ENCODE measurements at regions not wholly inside any gene's neighbourhood (a gene's known extent, or its start where the extent isn't known, plus 50 kb on each side); places are given as distances from the start of the nearest gene placed in this dataset.

- Histone ChIP-seq H3K27ac (no peak overlapping the region), H3K9me3 (ENCODE audit: severe bottlenecking) (no peaks in the 10 kb centered on the region), H3K27me3 (ENCODE audit: insufficient read depth, low read depth, severe bottlenecking) (peaks cover 3% of the 10 kb centered on the region), H3K4me3 (ENCODE audit: low read depth, low read length) (no peak overlapping the region), H3K36me3 (no peaks in the 10 kb centered on the region)
- no peak for TF ChIP-seq CTCF (IDR thresholded peaks at IDR 0.05; ENCODE audit: low read depth, low read length)
- DNase-seq: peak; percentile 14
Measured at GRCh38 chr1:182280504-182280900, 111.1 kb downstream of the GLUL start.

DNA sequence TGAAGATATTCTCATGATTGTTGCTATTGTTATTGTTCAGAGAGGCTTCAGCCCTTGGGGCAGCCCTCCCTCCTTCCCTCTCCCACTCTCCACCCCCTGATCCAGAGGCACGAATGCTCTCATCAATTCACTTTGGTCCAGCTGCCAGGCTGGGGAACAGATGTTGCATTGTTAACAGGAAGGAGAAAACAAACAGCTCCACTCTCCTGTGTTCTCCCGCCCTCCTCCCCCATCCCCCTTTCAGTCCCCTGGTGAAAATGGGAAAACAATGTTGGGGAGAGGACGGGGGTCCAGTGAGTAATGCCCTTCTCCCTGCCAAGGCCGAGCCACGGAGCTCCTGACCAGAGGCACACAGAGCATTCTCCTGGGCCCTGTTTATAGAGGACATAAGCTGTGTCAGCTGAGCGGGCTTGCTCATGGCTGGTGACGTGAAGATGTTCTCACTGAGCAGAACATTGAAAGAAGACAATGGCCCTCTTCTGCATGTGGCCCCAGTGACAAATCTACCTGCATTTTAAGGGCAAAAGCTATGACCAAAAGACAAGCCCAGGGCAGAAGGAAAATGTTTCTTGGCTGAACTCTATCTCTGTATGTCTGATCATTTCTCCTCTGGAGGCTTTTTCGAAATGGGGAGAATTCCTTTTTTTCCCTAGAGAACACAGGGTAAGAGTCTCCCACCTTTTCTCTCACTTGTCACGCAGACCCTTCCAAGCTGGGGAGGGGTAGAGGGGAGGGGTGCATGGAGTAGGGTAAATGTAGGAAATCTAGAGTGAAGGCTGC is 111.7 kb downstream of the GLUL start:
- Histone ChIP-seq H3K27ac (no peak overlapping the region), H3K36me3 (no peaks in the 10 kb centered on the region), H3K27me3 (ENCODE audit: insufficient read depth, low read depth, severe bottlenecking) (peaks cover 3% of the 10 kb centered on the region), H3K4me3 (ENCODE audit: low read depth, low read length) (no peak overlapping the region), H3K9me3 (ENCODE audit: severe bottlenecking) (no peaks in the 10 kb centered on the region)
- TF ChIP-seq CTCF (IDR thresholded peaks at IDR 0.05; ENCODE audit: low read depth, low read length): no peak
- DNase-seq: no peak

GRCh38 chr1:182279302-182279701 is 112.3 kb downstream of the GLUL start:
- Histone ChIP-seq H3K4me3 (ENCODE audit: low read depth, low read length) (no peak overlapping the region), H3K27me3 (ENCODE audit: insufficient read depth, low read depth, severe bottlenecking) (peaks cover 3% of the 10 kb centered on the region), H3K9me3 (ENCODE audit: severe bottlenecking) (no peaks in the 10 kb centered on the region), H3K27ac (no peak overlapping the region), H3K36me3 (no peaks in the 10 kb centered on the region)
- no peak for DNase-seq
- no peak for TF ChIP-seq CTCF (IDR thresholded peaks at IDR 0.05; ENCODE audit: low read depth, low read length)

GRCh38 chr1:182278144-182279054 is 113.2 kb downstream of the GLUL start:
- no peaks in the 10 kb centered on the region for H3K9me3 ChIP-seq (ENCODE audit: severe bottlenecking)
- no peaks in the 10 kb centered on the region for H3K36me3 ChIP-seq
- H3K27me3 ChIP-seq (ENCODE audit: insufficient read depth, low read depth, severe bottlenecking): peaks cover 3% of the 10 kb centered on the region
- no peak for DNase-seq
- TF ChIP-seq CTCF (IDR thresholded peaks at IDR 0.05; ENCODE audit: low read depth, low read length): no peak
- no peak overlapping the region for H3K4me3 ChIP-seq (ENCODE audit: low read depth, low read length)
- H3K27ac ChIP-seq: no peak overlapping the region

DNA sequence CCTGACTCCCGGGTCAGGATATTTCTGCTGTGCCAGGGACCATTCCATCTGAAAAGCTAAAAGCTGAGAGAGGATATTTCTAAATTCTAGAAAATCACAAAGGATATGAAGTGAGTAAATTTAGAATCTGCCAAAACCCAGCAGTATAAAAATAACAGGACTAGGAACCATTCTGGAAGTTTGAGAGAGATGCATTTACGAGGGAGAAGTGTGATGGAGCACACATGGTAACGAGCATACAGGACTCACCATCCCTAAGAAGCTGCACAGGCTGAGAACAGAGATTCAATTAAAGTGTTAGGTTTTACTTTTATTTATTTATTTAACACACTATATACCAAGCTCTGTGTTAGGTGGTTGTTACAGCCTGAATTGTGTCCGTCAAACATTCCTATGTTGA is 116.3 kb downstream of the GLUL start:
- H3K4me3 ChIP-seq (ENCODE audit: low read depth, low read length): no peak overlapping the region
- H3K36me3 ChIP-seq: no peaks in the 10 kb centered on the region
- TF ChIP-seq CTCF (IDR thresholded peaks at IDR 0.05; ENCODE audit: low read depth, low read length): no peak
- no peak overlapping the region for H3K27ac ChIP-seq
- no peak for DNase-seq
- H3K9me3 ChIP-seq (ENCODE audit: severe bottlenecking): no peaks in the 10 kb centered on the region
- H3K27me3 ChIP-seq (ENCODE audit: insufficient read depth, low read depth, severe bottlenecking): peaks cover 3% of the 10 kb centered on the region
